ENCODE measurements at regions not wholly inside any gene's neighbourhood (a gene's known extent, or its start where the extent isn't known, plus 50 kb on each side); places are given as distances from the start of the nearest gene placed in this dataset.

- no peak for TF ChIP-seq POLR2A (IDR thresholded peaks at IDR 0.05; ENCODE audit: low read depth)
- TF ChIP-seq CTCF (IDR thresholded peaks at IDR 0.05) = no peak
- TF ChIP-seq EP300 (IDR thresholded peaks at IDR 0.05) = no peak
These were observed 87.0 kb upstream of the USP38 start for GRCh38 chr4:143097751-143098150.
